K562 (cell line): ENCODE measurements at regions not wholly inside any gene's neighbourhood (a gene's known extent, or its start where the extent isn't known, plus 50 kb on each side); places are given as distances from the start of the nearest gene placed in this dataset.

Experiments used
- ATAC-seq: fragments of 200-7000 bp; cut with Tn5 transposase; 3 replicates; pipeline ENCODE4 v1.9.1; 2020; ENCODE audit warnings: moderate library complexity
- BruUV-seq: library from RNA; stranded (reverse); fragments of 400-500 nt; replicated peaks from 2 replicates; lab custom pipeline; 2021; lab: Mats Ljungman, UMichigan
- CTCF ChIA-PET: fragments of 300-600 bp; formaldehyde crosslinking; extraction: SDS; loops from one replicate; lab custom pipeline; 2021; ENCODE audit warnings: low intra/inter-chr PET ratio; lab: Yijun Ruan, JAX
- POLR2A ChIA-PET: fragments of 300-600, 350-650 bp; sonication (Branson Sonifier 250); formaldehyde crosslinking; extraction: SDS; loops from one replicate; lab custom pipeline; 2021; ENCODE audit warnings: antibody characterized with exemption, inconsistent platforms; lab: Yijun Ruan, JAX
- DNase-seq, 4 experiments: peaks; one replicate each; pipeline versions ENCODE4 v3.0.0 to v3.0.0-alpha.2; 2011 to 2018; ENCODE audit warnings: low spot score in 3 of 4, mixed read lengths in 3 of 4; ENCODE audit errors: extremely low read depth in 1 of 4
- FAIRE-seq: peaks from 2 replicates; lab custom pipeline; 2011; peaks lifted over from hg19 to GRCh38; lab: Jason Lieb, UNC
- H2AFZ ChIP-seq: 2 replicates; pipeline ENCODE4 v1.6.0; 2011; ENCODE audit warnings: low read depth, low read length, control low read depth, inconsistent platforms
- H3K27ac ChIP-seq: fragments of 200-600 bp; 3 replicates; pipeline ENCODE4 v1.8.0; 2011; ENCODE audit warnings: low read depth, mild to moderate bottlenecking, control low read depth, inconsistent platforms, low read length, moderate library complexity, mixed read lengths; ENCODE audit errors: extremely low read depth
- H3K27me3 ChIP-seq, 2 experiments: fragments of 300-600 bp in 1 of 2; 2 replicates in 1 of 2; 3 replicates in 1 of 2; pipeline versions ENCODE4 v1.6.0 to v1.8.0; 2011; ENCODE audit warnings: inconsistent platforms in 2 of 2, low read length in 2 of 2, mild to moderate bottlenecking in 1 of 2, mixed read lengths in 1 of 2, moderate library complexity in 1 of 2; ENCODE audit not compliant: control insufficient read depth in 2 of 2, insufficient read depth in 2 of 2
- H3K36me3 ChIP-seq: fragments of 300-600 bp; 3 replicates; pipeline ENCODE4 v1.8.0; 2011; ENCODE audit warnings: mild to moderate bottlenecking, low read length, inconsistent platforms; ENCODE audit not compliant: control insufficient read depth, insufficient read depth
- H3K4me1 ChIP-seq, 2 experiments: fragments of 200-600 bp in 1 of 2; replicated peaks in 1 of 2; 2 replicates in 1 of 2; 3 replicates in 1 of 2; pipeline versions ENCODE4 v1.5.1 to v1.8.0; 2011; ENCODE audit warnings: inconsistent platforms in 2 of 2, low read length in 2 of 2, mild to moderate bottlenecking in 1 of 2, mixed read lengths in 1 of 2, moderate library complexity in 1 of 2; ENCODE audit not compliant: control insufficient read depth in 2 of 2, insufficient read depth in 2 of 2
- H3K4me2 ChIP-seq: 2 replicates; pipeline ENCODE4 v1.6.1; 2011; ENCODE audit warnings: low read length, control low read depth, inconsistent platforms, mixed read lengths; ENCODE audit not compliant: insufficient read depth
- H3K4me3 ChIP-seq: fragments of 200-600 bp; sonication (generic), shearing (Covaris generic); 2 replicates; pipeline ENCODE4 v1.5.1; 2016; ENCODE audit warnings: control low read depth, inconsistent platforms
- H3K79me2 ChIP-seq: fragments of 200-600 bp; 3 replicates; pipeline ENCODE4 v1.8.0; 2011; ENCODE audit warnings: low read length, inconsistent platforms; ENCODE audit not compliant: control insufficient read depth, insufficient read depth
- H3K9ac ChIP-seq, 2 experiments: 2 replicates each; pipeline versions ENCODE4 v1.6.0 to v1.6.1; 2011; ENCODE audit warnings: low read depth in 2 of 2, low read length in 2 of 2, control low read depth in 1 of 2, inconsistent platforms in 1 of 2, mild to moderate bottlenecking in 1 of 2, mixed read lengths in 1 of 2; ENCODE audit not compliant: insufficient read depth in 1 of 2
- H3K9me1 ChIP-seq: one replicate; pipeline ENCODE4 v1.6.0; 2011; ENCODE audit warnings: inconsistent platforms, mild to moderate bottlenecking, low read length, moderate library complexity; ENCODE audit not compliant: control insufficient read depth, insufficient read depth
- H3K9me3 ChIP-seq: replicated peaks from 2 replicates; pipeline ENCODE4 v1.5.1; 2011; ENCODE audit warnings: low read depth, low read length, inconsistent platforms; ENCODE audit not compliant: control insufficient read depth, insufficient read depth
- H4K20me1 ChIP-seq: replicated peaks from 2 replicates; pipeline ENCODE4 v1.6.1; 2011; ENCODE audit warnings: low read length, inconsistent platforms, mixed read lengths; ENCODE audit not compliant: control insufficient read depth, insufficient read depth
- CUX1 ChIP-seq: fragments of 200-800 bp; sonication (Bioruptor generic); IDR thresholded peaks from 2 replicates; pipeline ENCODE4 v1.6.1; 2016; ENCODE audit warnings: missing genetic modification characterization, missing compliant biosample characterization
- L3MBTL2 ChIP-seq: fragments of 450-650 bp; IDR thresholded peaks from 2 replicates; pipeline ENCODE4 v1.6.1; 2016; ENCODE audit warnings: mild to moderate bottlenecking, moderate library complexity
- NCOA1 ChIP-seq: fragments of 450-650 bp; IDR thresholded peaks from 2 replicates; pipeline ENCODE4 v1.6.1; 2016; ENCODE audit warnings: low read depth
- NR2C1 ChIP-seq, 2 experiments: fragments of 450-650 bp; IDR thresholded peaks; 2 replicates each; pipeline ENCODE4 v1.6.1; 2017; ENCODE audit warnings: mild to moderate bottlenecking in 2 of 2, antibody characterized with exemption in 1 of 2, inconsistent platforms in 1 of 2, missing compliant biosample characterization in 1 of 2, missing genetic modification characterization in 1 of 2
- POLR2AphosphoS5 ChIP-seq: IDR thresholded peaks from 2 replicates; pipeline ENCODE4 v1.6.1; 2011; ENCODE audit warnings: mild to moderate bottlenecking, low read depth, low read length, moderate library complexity; ENCODE audit not compliant: control insufficient read depth, insufficient read depth
- RB1 ChIP-seq: fragments of 450-650 bp; IDR thresholded peaks from 2 replicates; pipeline ENCODE4 v1.6.1; 2017; ENCODE audit warnings: low read depth, mild to moderate bottlenecking
- SMAD4 ChIP-seq: fragments of 250-450 bp; sonication (Bioruptor Pico); conservative IDR thresholded peaks from 2 replicates; pipeline ENCODE4 v1.8.0; 2021; ENCODE audit warnings: inconsistent platforms, mild to moderate bottlenecking, moderate library complexity
- SP2 ChIP-seq: IDR thresholded peaks from 2 replicates; pipeline ENCODE4 v1.6.1; 2011; ENCODE audit warnings: mild to moderate bottlenecking, low read depth, low read length, moderate library complexity; ENCODE audit not compliant: poor library complexity, severe bottlenecking; ENCODE audit errors: extremely low read depth
- YBX1 ChIP-seq: fragments of 450-650 bp; IDR thresholded peaks from 2 replicates; pipeline ENCODE4 v1.7.1; 2016; ENCODE audit warnings: mild to moderate bottlenecking
- ZEB2 ChIP-seq: fragments of 450-650 bp; IDR thresholded peaks from 2 replicates; pipeline ENCODE4 v1.6.1; 2016
- WGBS: fragments of 100-300 bp; shearing (Covaris generic); methylation state at CpG from one replicate; pipeline ENCODE4 v1.1.6; 2016; ENCODE audit warnings: low coverage, mixed read lengths; ENCODE audit not compliant: insufficient coverage; ENCODE audit errors: missing lambda C conversion rate; 5-methylcytosine and 5-hydroxymethylcytosine counted together
- in situ Hi-C: fragments of 300-500 bp; cut with MboI; formaldehyde crosslinking; loops from 4 replicates; pipeline ENCODE4 v1.15.0; 2018; ENCODE audit warnings: inconsistent platforms, mixed read lengths
- intact Hi-C: fragments of 100-400 bp; cut with micrococcal nuclease; formaldehyde crosslinking; loops from 2 replicates; pipeline ENCODE4 v1.14.2; 2022
- TF ChIP-seq, protein P1 (sequence below): fragments of 250-450 bp; sonication (Bioruptor Pico); IDR thresholded peaks from 2 replicates; pipeline ENCODE4 v1.4.0; 2020
- TF ChIP-seq, protein P2 (sequence below): sonication (generic); formaldehyde crosslinking; IDR thresholded peaks from 2 replicates; pipeline ENCODE4 v1.8.0; 2022; ENCODE audit warnings: missing genetic modification reagents, mild to moderate bottlenecking, moderate library complexity, borderline replicate concordance

DNA sequence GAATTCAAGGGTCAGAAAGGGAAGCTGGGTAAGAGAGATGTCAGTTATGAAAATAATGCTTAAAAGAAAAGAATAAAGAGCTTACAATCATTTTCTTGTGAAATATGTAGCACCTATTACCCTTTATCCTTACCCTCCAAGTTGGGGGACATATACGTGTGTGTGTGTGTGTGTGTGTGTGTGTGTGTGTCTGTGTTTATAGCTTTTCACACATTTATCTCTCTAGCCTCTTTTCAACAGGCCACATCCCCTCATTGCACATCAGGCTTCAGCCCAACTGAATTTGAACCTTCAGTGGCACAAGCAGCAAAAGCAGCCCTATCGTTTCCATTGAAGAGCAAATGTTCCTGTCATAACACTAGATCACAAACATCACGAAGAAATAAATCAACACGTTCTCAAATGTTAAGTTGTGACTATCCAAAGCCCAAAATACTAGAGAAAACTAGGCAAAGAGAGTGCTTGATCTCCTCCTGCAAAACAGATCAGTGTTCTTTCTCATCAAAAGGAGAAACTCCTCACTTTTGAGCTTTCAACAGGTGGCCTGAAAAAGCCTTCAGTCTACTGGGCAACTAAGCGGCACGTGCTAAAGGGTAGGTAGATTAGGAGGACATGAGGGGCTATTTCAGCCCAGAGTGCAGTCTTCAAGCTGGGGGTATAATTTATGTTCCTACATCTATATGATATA, 416.4 kb downstream of the EFNA5 start:
- Histone ChIP-seq H3K9me3 (no peaks in the 10 kb centered on the region), H3K9ac (no peak overlapping the region), H3K4me1 (no peaks in the 10 kb centered on the region), H3K36me3 (no peaks in the 10 kb centered on the region), H3K27me3 (no peaks in the 10 kb centered on the region), H3K27ac (no peak overlapping the region), H3K9me1 (no peaks in the 10 kb centered on the region), H2AFZ (no peak overlapping the region), H3K4me2 (no peak overlapping the region), H4K20me1 (no peaks in the 10 kb centered on the region), H3K79me2 (no peaks in the 10 kb centered on the region), H3K4me3 (no peak overlapping the region)
- DNase-seq (no peak), FAIRE-seq (no peak), ATAC-seq (no peak)
- POLR2A ChIA-PET: no interaction called here
- TF ChIP-seq POLR2AphosphoS5 (no peak), NCOA1 (no peak), YBX1 (no peak), NR2C1 (IDR thresholded peaks at IDR 0.05) (no peak), NR2C1 (tag; IDR thresholded peaks at IDR 0.05) (no peak), SP2 (no peak), SMAD4 (no peak), CUX1 (CRISPR knock-in tag) (no peak), ZEB2 (no peak), RB1 (no peak), L3MBTL2 (no peak)
- TF ChIP-seq, protein P1, sequence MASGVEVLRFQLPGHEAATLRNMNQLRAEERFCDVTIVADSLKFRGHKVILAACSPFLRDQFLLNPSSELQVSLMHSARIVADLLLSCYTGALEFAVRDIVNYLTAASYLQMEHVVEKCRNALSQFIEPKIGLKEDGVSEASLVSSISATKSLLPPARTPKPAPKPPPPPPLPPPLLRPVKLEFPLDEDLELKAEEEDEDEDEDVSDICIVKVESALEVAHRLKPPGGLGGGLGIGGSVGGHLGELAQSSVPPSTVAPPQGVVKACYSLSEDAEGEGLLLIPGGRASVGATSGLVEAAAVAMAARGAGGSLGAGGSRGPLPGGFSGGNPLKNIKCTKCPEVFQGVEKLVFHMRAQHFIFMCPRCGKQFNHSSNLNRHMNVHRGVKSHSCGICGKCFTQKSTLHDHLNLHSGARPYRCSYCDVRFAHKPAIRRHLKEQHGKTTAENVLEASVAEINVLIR (CRISPR knock-in tag): no peak
- TF ChIP-seq, protein P2, sequence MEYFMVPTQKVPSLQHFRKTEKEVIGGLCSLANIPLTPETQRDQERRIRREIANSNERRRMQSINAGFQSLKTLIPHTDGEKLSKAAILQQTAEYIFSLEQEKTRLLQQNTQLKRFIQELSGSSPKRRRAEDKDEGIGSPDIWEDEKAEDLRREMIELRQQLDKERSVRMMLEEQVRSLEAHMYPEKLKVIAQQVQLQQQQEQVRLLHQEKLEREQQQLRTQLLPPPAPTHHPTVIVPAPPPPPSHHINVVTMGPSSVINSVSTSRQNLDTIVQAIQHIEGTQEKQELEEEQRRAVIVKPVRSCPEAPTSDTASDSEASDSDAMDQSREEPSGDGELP (CRISPR knock-in tag): no peak
- in situ Hi-C loops: no loop called here
- no TSS peak for BruUV-seq
- WGBS: 0% methylated on average over 6 of the region's 6 CpGs
- CTCF ChIA-PET: no interaction called here
- intact Hi-C loops: no loop called here
